GM19452 (cell line): ENCODE measurements at regions not wholly inside any gene's neighbourhood (a gene's known extent, or its start where the extent isn't known, plus 50 kb on each side); places are given as distances from the start of the nearest gene placed in this dataset.

Experiments used
- ATAC-seq: cut with Tn5 transposase; IDR thresholded peaks from one replicate; pipeline ENCODE4 v1.9.1; 2021; ENCODE audit not compliant: unreplicated experiment

DNA sequence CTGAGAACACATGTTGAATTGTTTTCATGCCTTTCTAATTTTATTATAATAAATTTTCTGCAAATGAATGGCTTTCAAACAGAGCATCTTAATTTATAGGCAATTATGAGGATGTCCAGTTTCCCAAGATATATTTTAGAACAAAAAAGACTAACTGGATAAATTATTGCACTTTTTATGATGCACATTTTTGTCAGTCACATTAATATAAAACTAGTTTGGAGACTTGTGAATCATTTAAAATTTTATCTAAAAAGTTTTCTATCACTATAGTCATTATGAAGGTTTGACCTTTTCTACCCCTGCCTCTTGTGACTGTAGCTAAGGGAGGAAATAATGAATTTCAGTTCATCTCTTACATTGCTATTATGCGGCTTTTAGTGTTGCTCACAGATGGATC lies 393.8 kb downstream of the TAF11L14 start:
- no peak for ATAC-seq

DNA sequence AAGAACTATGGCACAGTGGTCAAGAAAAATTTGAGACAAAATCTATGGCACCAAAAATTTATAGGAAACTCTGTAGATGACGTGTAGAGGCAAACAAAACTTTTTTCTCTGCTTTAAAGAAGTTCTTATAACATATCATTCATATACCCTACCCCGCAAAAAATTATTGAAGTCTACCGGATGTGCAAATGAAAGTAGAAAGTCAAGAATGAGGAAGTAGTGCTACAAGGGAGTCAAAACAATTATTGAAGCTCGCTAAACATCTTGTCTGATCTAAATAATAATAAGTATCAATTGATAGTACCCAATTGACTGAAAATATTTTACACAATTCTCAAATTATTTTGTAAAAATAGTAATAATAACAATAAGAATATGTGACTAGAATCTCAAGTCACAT lies 398.5 kb downstream of the TAF11L14 start:
- ATAC-seq: no peak

GRCh38 chr5:18036531-18036930 lies 402.3 kb downstream of the TAF11L14 start:
- no peak for ATAC-seq

GRCh38 chr5:18037718-18038117 lies 403.5 kb downstream of the TAF11L14 start:
- no peak for ATAC-seq

GRCh38 chr5:18043344-18043743 lies 409.1 kb downstream of the TAF11L14 start:
- ATAC-seq: no peak

DNA sequence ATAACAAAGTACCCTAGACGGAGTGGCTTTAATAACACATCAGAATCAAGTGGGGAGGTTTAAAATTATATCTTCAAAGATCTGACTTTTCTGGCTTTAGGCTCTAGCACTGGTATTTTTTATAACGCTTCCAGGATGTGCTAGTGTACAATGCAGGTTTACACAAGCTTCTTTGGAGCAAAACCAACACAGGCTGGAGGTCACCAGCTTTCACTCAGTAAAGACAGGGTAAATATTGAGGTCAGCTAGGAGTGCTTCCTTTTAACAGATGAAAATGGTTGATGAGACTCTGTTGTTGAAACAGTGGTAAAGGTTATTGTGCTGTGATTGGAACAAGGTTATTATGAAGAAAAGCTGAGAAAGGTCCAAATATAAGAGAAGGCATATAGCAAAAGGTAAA lies 414.2 kb downstream of the TAF11L14 start:
- no peak for ATAC-seq

- ATAC-seq: no peak
These were observed 416.1 kb downstream of the TAF11L14 start for GRCh38 chr5:18050345-18050744.

GRCh38 chr5:18050776-18051175 lies 416.5 kb downstream of the TAF11L14 start:
- ATAC-seq: no peak

GRCh38 chr5:18051953-18052352 lies 417.7 kb downstream of the TAF11L14 start:
- ATAC-seq: no peak

DNA sequence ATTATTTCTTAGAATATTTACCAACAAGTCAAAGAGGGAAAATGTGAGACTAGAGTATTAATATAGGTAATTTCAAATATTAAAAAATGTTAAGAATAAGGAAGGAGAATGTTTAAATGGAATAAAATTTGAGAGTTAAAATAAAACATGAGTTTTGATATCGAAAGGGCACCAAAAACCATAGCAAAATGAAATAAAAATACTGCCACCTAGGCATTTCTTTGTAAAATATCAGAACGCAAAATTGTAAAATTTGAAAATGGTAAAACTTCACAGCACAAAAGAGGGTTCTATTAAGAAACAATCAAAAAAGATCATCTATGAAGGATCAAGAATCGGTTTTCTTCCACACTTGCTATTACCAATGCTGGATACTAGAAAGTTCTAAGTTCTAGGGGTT lies 418.3 kb downstream of the TAF11L14 start:
- no peak for ATAC-seq

DNA sequence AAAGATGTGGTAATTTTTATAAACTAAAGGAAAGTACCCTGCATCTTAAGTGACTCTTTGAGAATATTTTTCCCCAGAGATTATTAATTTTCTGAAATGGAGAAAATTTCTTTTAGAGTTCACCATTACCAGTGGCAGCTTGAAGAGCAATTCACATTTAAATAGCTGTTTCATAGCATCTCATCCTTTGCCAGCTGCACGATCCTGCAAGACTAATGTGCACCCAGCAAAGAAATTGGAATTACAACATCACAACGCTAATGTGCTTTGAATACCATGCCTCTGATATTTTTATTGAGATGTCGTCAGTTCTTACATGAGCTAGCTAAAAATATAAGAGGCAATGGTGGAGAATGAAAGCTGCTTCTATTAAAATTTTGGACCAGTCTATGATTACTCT lies 423.5 kb downstream of the TAF11L14 start:
- no peak for ATAC-seq

DNA sequence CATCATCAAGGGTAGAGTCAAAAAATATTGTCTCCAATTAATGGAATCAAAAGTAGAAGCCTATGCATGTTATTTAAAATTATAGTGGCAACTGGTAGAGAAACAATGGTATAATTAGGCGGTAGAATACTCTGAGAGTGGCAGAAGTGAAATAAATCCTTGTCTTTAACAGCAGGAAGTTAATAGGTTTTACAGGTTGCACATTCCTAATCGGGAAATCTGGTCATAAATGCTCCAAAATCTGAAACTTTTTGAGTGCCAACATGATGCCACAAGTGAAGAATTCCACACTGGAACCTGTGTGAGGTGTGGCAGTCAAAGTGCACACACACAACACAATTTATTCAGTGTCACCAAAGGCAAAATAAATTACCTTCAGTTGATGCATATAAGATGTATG lies 433.4 kb downstream of the TAF11L14 start:
- ATAC-seq: no peak

- no peak for ATAC-seq
These were observed 434.6 kb downstream of the TAF11L14 start for GRCh38 chr5:18068826-18069225.

DNA sequence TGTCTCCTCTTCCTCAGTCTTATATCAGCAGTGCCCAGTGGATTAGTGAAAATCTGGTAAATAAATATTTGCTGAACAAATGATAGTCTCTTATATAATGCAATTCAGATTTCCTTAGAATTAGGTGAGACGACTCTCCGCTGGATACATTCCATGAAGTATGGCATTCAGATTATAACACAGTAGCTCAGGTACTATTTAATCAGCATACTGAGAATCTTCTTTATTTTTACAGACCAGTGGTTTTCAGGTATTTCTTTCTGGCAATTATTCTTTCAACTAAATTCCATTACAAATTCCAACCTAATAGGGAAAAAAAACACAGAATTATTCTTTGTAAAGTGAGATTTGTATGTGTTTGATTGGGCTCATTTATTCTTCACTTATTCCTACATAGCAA lies 435.5 kb downstream of the TAF11L14 start:
- no peak for ATAC-seq

- ATAC-seq: no peak
These were observed 438.3 kb downstream of the TAF11L14 start for GRCh38 chr5:18072600-18072999.

DNA sequence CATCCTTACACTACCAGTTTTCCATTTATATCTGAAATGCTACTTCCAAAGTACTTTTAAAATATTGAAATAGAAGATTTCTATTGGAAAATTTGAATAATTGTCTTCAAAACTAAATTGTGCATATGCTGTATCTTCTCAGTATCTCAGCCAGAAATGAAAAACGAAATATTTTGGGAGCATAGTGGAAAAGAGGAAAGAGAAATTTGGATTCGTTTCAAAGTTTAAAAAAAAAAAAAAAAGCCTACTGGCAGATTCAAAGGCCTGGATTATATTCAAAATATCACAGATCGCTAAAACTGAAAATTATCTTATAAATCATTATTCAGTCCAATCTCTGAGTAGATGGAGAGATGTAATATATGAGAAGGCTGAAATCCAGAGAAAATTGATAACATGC lies 440.7 kb downstream of the TAF11L14 start:
- ATAC-seq: no peak

- no peak for ATAC-seq
These were observed 443.9 kb downstream of the TAF11L14 start for GRCh38 chr5:18078157-18078556.

DNA sequence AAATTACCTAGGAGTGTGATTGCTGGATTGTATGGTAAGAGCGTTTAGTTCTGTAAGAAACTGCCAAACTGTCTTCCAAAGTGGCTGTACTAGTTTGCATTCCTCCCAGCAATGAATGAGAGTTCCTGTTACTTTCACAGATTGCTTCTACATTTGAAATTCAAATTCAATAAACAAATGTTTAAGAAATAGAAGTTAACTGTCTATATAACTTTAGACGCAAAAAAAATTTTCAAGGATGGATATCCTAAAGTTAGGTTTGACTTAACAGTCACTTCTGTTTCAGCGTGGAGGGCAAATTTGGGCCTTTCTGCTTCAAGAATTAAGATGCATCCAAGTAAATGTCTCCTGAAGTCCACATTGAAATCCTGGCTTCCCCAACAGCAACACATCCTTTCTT lies 445.6 kb downstream of the TAF11L14 start:
- no peak for ATAC-seq

DNA sequence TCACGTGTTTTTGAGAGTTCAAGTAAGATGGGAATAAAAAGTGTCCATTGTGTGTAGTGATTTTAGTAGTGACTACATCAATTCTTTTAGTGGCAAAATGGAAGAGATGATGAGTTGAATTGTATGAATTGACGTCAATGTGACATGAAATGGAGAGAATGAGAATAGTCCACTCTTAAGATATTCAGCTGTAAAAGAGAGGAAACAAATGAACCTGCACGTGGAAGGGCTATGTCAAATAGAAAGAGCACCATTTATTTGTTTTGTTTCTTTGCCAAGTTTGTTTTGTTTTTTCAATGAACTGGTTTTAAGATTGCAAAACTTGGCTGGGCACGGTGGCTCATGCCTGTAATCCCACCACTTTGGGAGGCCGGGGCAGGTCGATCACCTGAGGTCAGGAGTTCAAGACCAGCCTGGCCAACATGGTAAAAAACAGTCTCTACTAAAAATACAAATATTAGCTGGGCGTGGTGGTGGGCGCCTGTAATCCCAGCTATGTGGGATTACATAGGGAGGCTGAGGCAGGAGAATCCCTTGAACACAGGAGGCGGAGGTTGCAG lies 453.8 kb downstream of the TAF11L14 start:
- ATAC-seq: no peak

DNA sequence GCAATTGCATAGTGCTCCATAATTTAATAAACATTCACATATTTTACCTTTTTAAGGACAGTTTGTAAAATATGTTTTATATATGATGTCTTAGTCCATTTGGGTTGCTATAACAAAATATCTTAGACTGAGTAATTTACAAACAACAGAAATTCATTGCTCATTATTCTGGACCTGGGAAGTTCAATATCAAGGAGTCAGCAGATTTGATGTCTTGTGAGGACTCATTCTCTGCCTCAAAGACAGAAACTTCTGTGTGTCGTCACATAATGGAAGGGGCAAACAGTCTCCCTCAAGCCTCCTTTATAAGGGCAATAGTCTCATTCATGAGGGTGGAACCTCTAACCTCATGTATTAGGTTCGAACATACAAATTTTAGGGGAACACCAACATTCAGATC lies 455.9 kb downstream of the TAF11L14 start:
- no peak for ATAC-seq

GRCh38 chr5:18091142-18091541 lies 456.9 kb downstream of the TAF11L14 start:
- ATAC-seq: no peak

GRCh38 chr5:18091758-18092157 lies 457.5 kb downstream of the TAF11L14 start:
- ATAC-seq: no peak

DNA sequence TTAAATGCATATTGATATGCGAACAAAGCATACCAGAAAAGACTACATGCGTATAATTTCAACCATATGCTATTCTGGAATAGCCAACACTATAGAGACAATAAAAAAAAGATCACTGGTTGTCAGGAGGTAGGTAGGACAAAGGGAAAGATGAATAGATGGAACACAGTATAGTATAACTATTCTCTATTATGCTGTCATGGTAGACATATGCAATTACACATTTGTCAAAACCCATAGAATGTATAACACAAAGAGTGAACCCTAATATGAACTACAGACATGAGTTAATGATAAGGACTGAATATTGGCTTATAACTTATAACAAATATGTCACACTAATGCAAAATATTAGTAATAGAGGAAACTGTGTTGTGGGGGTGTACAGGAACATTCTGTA lies 460.8 kb downstream of the TAF11L14 start:
- no peak for ATAC-seq

GRCh38 chr5:18097817-18098216 lies 463.6 kb downstream of the TAF11L14 start:
- ATAC-seq: no peak
